K562 (cell line): ENCODE measurements at regions not wholly inside any gene's neighbourhood (a gene's known extent, or its start where the extent isn't known, plus 50 kb on each side); places are given as distances from the start of the nearest gene placed in this dataset.

Source experiments
- ATAC-seq: fragments of 200-7000 bp; cut with Tn5 transposase; 3 replicates; pipeline ENCODE4 v1.9.1; 2020; ENCODE audit warnings: moderate library complexity
- BruUV-seq: library from RNA; stranded (reverse); fragments of 400-500 nt; replicated peaks from 2 replicates; lab custom pipeline; 2021; lab: Mats Ljungman, UMichigan
- CTCF ChIA-PET: fragments of 300-600 bp; formaldehyde crosslinking; extraction: SDS; loops from one replicate; lab custom pipeline; 2021; ENCODE audit warnings: low intra/inter-chr PET ratio; lab: Yijun Ruan, JAX
- POLR2A ChIA-PET: fragments of 300-600, 350-650 bp; sonication (Branson Sonifier 250); formaldehyde crosslinking; extraction: SDS; loops from one replicate; lab custom pipeline; 2021; ENCODE audit warnings: antibody characterized with exemption, inconsistent platforms; lab: Yijun Ruan, JAX
- DNase-seq, 4 experiments: peaks; one replicate each; pipeline versions ENCODE4 v3.0.0 to v3.0.0-alpha.2; 2011 to 2018; ENCODE audit warnings: low spot score in 3 of 4, mixed read lengths in 3 of 4; ENCODE audit errors: extremely low read depth in 1 of 4
- FAIRE-seq: peaks from 2 replicates; lab custom pipeline; 2011; peaks lifted over from hg19 to GRCh38; lab: Jason Lieb, UNC
- H2AFZ ChIP-seq: 2 replicates; pipeline ENCODE4 v1.6.0; 2011; ENCODE audit warnings: low read depth, low read length, control low read depth, inconsistent platforms
- H3K27ac ChIP-seq: fragments of 200-600 bp; 3 replicates; pipeline ENCODE4 v1.8.0; 2011; ENCODE audit warnings: low read depth, mild to moderate bottlenecking, control low read depth, inconsistent platforms, low read length, moderate library complexity, mixed read lengths; ENCODE audit errors: extremely low read depth
- H3K27me3 ChIP-seq, 2 experiments: fragments of 300-600 bp in 1 of 2; 2 replicates in 1 of 2; 3 replicates in 1 of 2; pipeline versions ENCODE4 v1.6.0 to v1.8.0; 2011; ENCODE audit warnings: inconsistent platforms in 2 of 2, low read length in 2 of 2, mild to moderate bottlenecking in 1 of 2, mixed read lengths in 1 of 2, moderate library complexity in 1 of 2; ENCODE audit not compliant: control insufficient read depth in 2 of 2, insufficient read depth in 2 of 2
- H3K36me3 ChIP-seq: fragments of 300-600 bp; 3 replicates; pipeline ENCODE4 v1.8.0; 2011; ENCODE audit warnings: mild to moderate bottlenecking, low read length, inconsistent platforms; ENCODE audit not compliant: control insufficient read depth, insufficient read depth
- H3K4me1 ChIP-seq, 2 experiments: fragments of 200-600 bp in 1 of 2; replicated peaks in 1 of 2; 2 replicates in 1 of 2; 3 replicates in 1 of 2; pipeline versions ENCODE4 v1.5.1 to v1.8.0; 2011; ENCODE audit warnings: inconsistent platforms in 2 of 2, low read length in 2 of 2, mild to moderate bottlenecking in 1 of 2, mixed read lengths in 1 of 2, moderate library complexity in 1 of 2; ENCODE audit not compliant: control insufficient read depth in 2 of 2, insufficient read depth in 2 of 2
- H3K4me2 ChIP-seq: 2 replicates; pipeline ENCODE4 v1.6.1; 2011; ENCODE audit warnings: low read length, control low read depth, inconsistent platforms, mixed read lengths; ENCODE audit not compliant: insufficient read depth
- H3K4me3 ChIP-seq: fragments of 200-600 bp; sonication (generic), shearing (Covaris generic); 2 replicates; pipeline ENCODE4 v1.5.1; 2016; ENCODE audit warnings: control low read depth, inconsistent platforms
- H3K79me2 ChIP-seq: fragments of 200-600 bp; 3 replicates; pipeline ENCODE4 v1.8.0; 2011; ENCODE audit warnings: low read length, inconsistent platforms; ENCODE audit not compliant: control insufficient read depth, insufficient read depth
- H3K9ac ChIP-seq, 2 experiments: 2 replicates each; pipeline versions ENCODE4 v1.6.0 to v1.6.1; 2011; ENCODE audit warnings: low read depth in 2 of 2, low read length in 2 of 2, control low read depth in 1 of 2, inconsistent platforms in 1 of 2, mild to moderate bottlenecking in 1 of 2, mixed read lengths in 1 of 2; ENCODE audit not compliant: insufficient read depth in 1 of 2
- H3K9me1 ChIP-seq: one replicate; pipeline ENCODE4 v1.6.0; 2011; ENCODE audit warnings: inconsistent platforms, mild to moderate bottlenecking, low read length, moderate library complexity; ENCODE audit not compliant: control insufficient read depth, insufficient read depth
- H3K9me3 ChIP-seq: replicated peaks from 2 replicates; pipeline ENCODE4 v1.5.1; 2011; ENCODE audit warnings: low read depth, low read length, inconsistent platforms; ENCODE audit not compliant: control insufficient read depth, insufficient read depth
- H4K20me1 ChIP-seq: replicated peaks from 2 replicates; pipeline ENCODE4 v1.6.1; 2011; ENCODE audit warnings: low read length, inconsistent platforms, mixed read lengths; ENCODE audit not compliant: control insufficient read depth, insufficient read depth
- C11orf30 ChIP-seq: fragments of 450-650 bp; IDR thresholded peaks from 2 replicates; pipeline ENCODE4 v1.6.1; 2016; ENCODE audit warnings: low read depth, mild to moderate bottlenecking
- DACH1 ChIP-seq: fragments of 450-650 bp; IDR thresholded peaks from 2 replicates; pipeline ENCODE4 v1.6.1; 2018; ENCODE audit not compliant: partially characterized antibody
- E2F4 ChIP-seq: sonication (generic); formaldehyde crosslinking; IDR thresholded peaks from 2 replicates; pipeline ENCODE4 v1.8.0; 2022; ENCODE audit warnings: mild to moderate bottlenecking, low read depth, missing genetic modification reagents
- FOXA1 ChIP-seq: fragments of 450-650 bp; IDR thresholded peaks from 2 replicates; pipeline ENCODE4 v1.6.1; 2016; ENCODE audit warnings: mild to moderate bottlenecking, borderline replicate concordance
- FOXK2 ChIP-seq, 2 experiments: fragments of 450-650 bp; IDR thresholded peaks in 1 of 2; conservative IDR thresholded peaks in 1 of 2; 2 replicates each; pipeline ENCODE4 v1.6.1; 2016; ENCODE audit warnings: low read depth in 2 of 2, mild to moderate bottlenecking in 1 of 2
- HDAC3 ChIP-seq: fragments of 450-650 bp; IDR thresholded peaks from 2 replicates; pipeline ENCODE4 v1.6.1; 2018; ENCODE audit warnings: borderline replicate concordance, mild to moderate bottlenecking, moderate library complexity; ENCODE audit not compliant: partially characterized antibody
- MITF ChIP-seq: IDR thresholded peaks from 2 replicates; pipeline ENCODE4 v1.6.1; 2014; ENCODE audit warnings: antibody characterized with exemption
- NR1H2 ChIP-seq: sonication (generic); formaldehyde crosslinking; IDR thresholded peaks from 2 replicates; pipeline ENCODE4 v1.4.0; 2020; ENCODE audit warnings: mild to moderate bottlenecking, missing genetic modification reagents
- NR2C2 ChIP-seq, 2 experiments: fragments of 200-800 bp in 1 of 2; sonication (Bioruptor generic) in 1 of 2; sonication (generic) in 1 of 2; formaldehyde crosslinking in 1 of 2; IDR thresholded peaks; 2 replicates each; pipeline versions ENCODE4 v1.6.1 to v1.8.0; 2016 to 2022; ENCODE audit warnings: mild to moderate bottlenecking in 1 of 2, missing compliant biosample characterization in 1 of 2, missing genetic modification characterization in 1 of 2, missing genetic modification reagents in 1 of 2
- SREBF2 ChIP-seq: sonication (generic); formaldehyde crosslinking; IDR thresholded peaks from 2 replicates; pipeline ENCODE4 v1.4.0; 2020; ENCODE audit warnings: mild to moderate bottlenecking, missing genetic modification reagents
- ZFPM2 ChIP-seq: fragments of 250-450 bp; sonication (Bioruptor Pico); IDR thresholded peaks from 2 replicates; pipeline ENCODE4 v1.5.1; 2022; ENCODE audit warnings: mild to moderate bottlenecking
- ZNF512 ChIP-seq: IDR thresholded peaks from 2 replicates; pipeline ENCODE4 v1.6.1; 2016; ENCODE audit warnings: missing genetic modification characterization, missing compliant biosample characterization
- ZNF592 ChIP-seq: fragments of 450-650 bp; IDR thresholded peaks from 2 replicates; pipeline ENCODE4 v1.6.1; 2017; ENCODE audit warnings: antibody characterized with exemption, mild to moderate bottlenecking
- WGBS: fragments of 100-300 bp; shearing (Covaris generic); methylation state at CpG from one replicate; pipeline ENCODE4 v1.1.6; 2016; ENCODE audit warnings: low coverage, mixed read lengths; ENCODE audit not compliant: insufficient coverage; ENCODE audit errors: missing lambda C conversion rate; 5-methylcytosine and 5-hydroxymethylcytosine counted together
- in situ Hi-C: fragments of 300-500 bp; cut with MboI; formaldehyde crosslinking; loops from 4 replicates; pipeline ENCODE4 v1.15.0; 2018; ENCODE audit warnings: inconsistent platforms, mixed read lengths
- intact Hi-C: fragments of 100-400 bp; cut with micrococcal nuclease; formaldehyde crosslinking; loops from 2 replicates; pipeline ENCODE4 v1.14.2; 2022

- intact Hi-C loops = no loop called here
- H4K20me1 ChIP-seq = no peaks in the 10 kb centered on the region
- POLR2A ChIA-PET = no interaction called here
- WGBS = 0% methylated on average over 4 of the region's 4 CpGs
- no peaks in the 10 kb centered on the region; a peak in 1 of 5 replicates for H3K27me3 ChIP-seq
- H3K79me2 ChIP-seq = no peaks in the 10 kb centered on the region
- BruUV-seq = no TSS peak
- H2AFZ ChIP-seq = no peak overlapping the region
- no peak overlapping the region for H3K4me2 ChIP-seq
- FAIRE-seq = no peak
- no peaks in the 10 kb centered on the region for H3K9me3 ChIP-seq
- DNase-seq = no peak
- no peak overlapping the region for H3K27ac ChIP-seq
- no peaks in the 10 kb centered on the region for H3K4me1 ChIP-seq
- in situ Hi-C loops = no loop called here
- CTCF ChIA-PET = no interaction called here
- no peak for ATAC-seq
- H3K9me1 ChIP-seq = no peaks in the 10 kb centered on the region
- H3K4me3 ChIP-seq = no peak overlapping the region
- no peak overlapping the region for H3K9ac ChIP-seq
- no peaks in the 10 kb centered on the region for H3K36me3 ChIP-seq
- TF ChIP-seq MITF (no peak), ZNF512 (tag) (no peak), DACH1 (no peak), NR1H2 (CRISPR knock-in tag) (no peak), E2F4 (CRISPR knock-in tag) (no peak), SREBF2 (CRISPR knock-in tag) (no peak), FOXA1 (no peak), FOXK2 (conservative IDR thresholded peaks at IDR 0.05 in 1 of 2, IDR thresholded peaks at IDR 0.05 in 1 of 2; ENCODE audit: low read depth in 2 of 2) (no peak), C11orf30 (no peak), NR2C2 (CRISPR knock-in tag; IDR thresholded peaks at IDR 0.05) (no peak), NR2C2 (tag; IDR thresholded peaks at IDR 0.05) (no peak), ZFPM2 (CRISPR knock-in tag) (no peak), HDAC3 (no peak), ZNF592 (no peak)
Measured at GRCh38 chr15:39298271-39298962, 282.5 kb upstream of the THBS1 start.
